NCI-H2196 treated with DMSO at 0.1 percent for 48 hours (cell line): ENCODE measurements at regions not wholly inside any gene's neighbourhood (a gene's known extent, or its start where the extent isn't known, plus 50 kb on each side); places are given as distances from the start of the nearest gene placed in this dataset.
A peak's percentile ranks its signal among the peaks of the same experiment; 100 is the strongest.

Experiments
- DNase-seq: peaks from one replicate; lab custom pipeline; 2025; ENCODE audit not compliant: unreplicated experiment; lab: John Stamatoyannopoulos, UW

DNA sequence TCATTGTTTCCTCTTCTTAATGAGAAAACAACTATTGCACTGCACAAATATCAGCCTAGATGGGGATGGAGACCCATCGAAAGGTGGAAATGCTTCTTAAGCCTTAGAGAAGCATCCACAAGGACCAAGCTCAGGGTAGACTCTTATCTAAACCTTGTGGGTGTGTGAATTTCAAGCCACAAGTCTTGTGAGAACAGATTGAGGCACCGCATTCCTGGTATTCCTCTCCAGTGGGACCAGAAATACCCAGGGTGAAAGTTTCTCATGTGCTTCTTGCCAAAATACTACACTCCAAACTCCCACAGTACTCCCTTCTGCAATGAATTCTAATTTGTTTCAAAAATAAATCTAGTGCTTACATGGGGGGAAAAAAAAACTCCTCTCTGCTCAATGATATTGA, 375.6 kb downstream of the PDGFC start:
- no peak for DNase-seq

DNA sequence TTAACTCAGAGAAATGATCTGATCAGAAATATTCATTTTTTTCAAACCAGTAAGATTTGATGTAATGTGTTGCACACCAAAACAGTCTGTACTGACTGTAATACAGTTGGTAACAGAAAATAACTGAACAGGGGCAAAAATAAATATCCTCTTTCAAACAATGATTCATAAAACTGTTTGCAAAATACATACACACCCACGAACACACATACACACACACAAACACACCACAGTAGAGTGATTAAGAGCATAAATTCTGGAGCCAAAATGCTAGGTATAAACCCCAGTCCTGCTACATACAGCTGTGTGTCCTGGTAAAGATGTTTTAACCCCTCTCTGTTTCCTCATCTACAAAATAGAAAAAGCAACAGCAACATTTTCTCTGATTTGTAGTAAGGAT, 376.6 kb downstream of the PDGFC start:
- no peak for DNase-seq

DNA sequence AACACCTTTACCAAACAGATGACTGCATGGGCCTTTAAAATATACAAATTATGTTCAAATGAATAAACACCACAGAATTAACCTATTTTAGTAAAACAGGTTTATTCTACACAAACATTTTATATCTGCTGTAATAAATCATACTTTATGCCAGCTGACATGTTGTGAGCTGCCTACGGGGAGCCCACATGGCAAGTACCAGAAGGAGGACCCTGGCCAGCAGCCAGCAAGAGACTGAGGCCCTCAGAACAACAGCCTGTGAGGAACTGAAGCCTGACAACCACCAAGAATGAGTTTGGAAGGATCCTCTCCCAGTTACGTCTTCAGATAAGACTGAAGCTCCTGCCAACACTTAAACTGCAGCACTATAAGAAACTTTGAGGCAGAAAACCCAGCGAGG, 377.0 kb downstream of the PDGFC start:
- no peak for DNase-seq

DNA sequence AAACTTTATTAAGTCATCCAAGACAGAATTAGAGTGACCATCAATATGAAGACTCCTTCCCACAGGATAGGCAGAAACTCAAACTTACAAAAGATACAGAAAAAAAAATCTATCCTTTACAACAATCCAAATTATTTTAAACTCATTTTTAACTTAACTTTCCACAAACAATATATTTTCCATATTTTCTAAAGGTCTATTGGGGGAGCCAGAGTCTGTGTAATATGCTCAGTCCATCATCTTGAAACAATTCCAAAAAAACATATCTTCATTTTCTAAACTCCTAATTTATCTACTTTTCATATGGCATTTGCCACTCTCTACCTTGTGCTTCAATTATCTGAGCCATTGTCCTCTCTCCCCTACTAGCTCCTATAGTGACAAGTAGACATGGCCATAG, 378.1 kb downstream of the PDGFC start:
- no peak for DNase-seq

DNA sequence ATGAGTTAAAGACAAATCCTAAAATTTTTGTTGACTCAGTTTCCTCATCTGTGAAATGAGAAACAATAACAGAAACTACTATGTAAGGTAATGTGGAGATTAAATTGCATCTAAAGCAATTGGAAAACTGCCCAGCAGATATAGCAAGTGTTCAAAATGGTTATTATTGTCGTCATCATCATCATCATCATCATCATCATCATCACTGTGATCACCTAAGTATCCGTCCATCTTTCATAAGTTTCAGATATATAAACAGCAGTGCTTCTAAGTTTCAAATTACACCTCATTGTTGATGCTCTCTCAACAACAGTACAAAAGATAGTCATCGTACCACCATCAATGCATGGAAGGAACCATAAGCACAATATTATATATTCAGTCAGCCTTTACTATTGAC, 379.9 kb downstream of the PDGFC start:
- no peak for DNase-seq

DNA sequence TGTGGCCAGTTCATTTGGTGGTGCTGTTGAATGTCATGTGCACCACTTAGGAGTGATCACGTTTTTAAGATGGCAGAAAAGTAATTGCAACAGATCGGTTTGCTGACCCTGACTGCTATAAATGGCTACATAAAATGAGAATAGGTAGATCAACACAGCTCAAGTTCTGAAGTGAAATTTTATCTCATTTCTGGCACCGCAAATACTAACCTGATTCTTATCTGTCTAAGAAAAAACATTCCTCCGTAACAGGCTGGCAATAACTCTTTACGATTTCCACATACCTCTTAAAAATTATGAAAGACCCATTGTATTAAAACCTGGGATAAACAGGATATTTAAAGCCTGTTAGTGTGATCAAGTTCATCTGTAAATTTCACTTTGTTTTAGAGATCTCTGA, 387.5 kb downstream of the PDGFC start:
- peak; percentile 24 for DNase-seq

DNA sequence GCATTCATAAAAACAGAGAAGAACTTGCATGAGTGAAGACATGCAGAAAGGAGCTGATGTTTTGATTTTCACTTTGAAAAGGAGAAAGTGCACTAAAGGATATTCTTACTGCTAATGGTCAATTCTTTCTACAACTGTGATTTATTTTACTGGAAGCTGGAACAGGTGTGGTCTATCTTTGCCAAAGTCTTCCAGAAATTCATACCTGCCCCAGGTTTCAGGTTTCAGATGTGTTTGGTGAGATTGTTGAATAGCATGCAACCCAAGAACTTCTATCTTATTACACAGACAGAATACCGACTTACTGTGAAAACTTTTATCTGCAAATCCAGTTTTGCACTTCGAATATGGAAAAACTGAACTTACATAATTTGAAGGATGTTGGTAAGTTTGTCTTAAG, 388.3 kb downstream of the PDGFC start:
- DNase-seq = no peak

DNA sequence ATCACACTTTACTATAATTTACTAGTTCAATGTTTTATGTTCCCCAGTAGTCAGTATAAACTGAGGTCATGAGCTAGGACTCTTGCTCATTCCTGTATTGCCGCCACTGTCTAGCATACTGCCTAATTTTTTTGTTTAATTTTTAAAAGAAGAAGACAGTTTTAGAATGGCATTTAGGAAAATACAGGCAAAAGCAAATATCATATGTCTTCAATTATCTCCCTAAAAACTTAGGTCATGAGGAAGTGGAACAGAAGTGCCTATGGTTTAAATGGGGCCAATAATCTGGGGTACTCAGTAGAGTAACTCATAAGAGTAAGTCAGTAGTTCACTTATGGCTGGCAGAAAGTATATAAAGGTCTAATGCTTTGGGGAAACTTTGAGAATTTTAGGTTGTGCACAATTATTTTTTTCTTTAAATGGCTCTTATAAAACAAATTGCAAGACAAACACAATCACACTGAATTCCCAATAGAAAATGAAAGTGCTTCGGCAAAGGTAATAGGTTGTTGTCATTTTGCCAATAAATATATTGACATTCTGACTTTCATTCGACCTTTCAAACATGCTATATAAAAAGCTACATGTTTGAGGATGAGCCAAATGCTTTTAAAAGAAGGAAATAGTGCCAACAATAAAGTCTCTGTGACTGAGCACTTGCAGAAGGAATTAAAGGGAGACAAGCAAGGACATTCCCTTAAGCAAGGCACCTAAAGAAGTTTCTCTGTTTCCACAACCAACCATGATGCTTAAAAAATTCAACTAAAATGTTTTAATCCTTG, 390.1 kb downstream of the PDGFC start:
- no peak for DNase-seq

DNA sequence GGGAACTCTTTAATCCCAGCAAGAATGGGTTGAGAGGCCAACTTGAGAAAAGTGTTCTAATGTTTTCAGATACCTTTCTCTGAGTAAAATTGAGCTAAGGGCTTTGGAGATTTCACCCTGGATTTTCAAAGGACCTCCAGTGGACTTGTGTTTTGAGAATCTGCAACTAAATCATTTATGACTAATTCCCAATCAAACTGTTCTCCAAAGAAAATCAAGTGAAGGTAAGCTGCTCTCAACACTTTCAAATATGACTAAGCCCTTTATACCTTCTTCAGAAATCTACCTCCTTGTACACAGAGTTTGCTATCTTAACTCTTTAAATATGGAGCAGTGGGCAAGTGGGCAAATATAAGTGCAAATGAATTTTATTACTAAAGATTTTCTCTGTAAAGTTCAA, 392.9 kb downstream of the PDGFC start:
- DNase-seq = no peak

DNA sequence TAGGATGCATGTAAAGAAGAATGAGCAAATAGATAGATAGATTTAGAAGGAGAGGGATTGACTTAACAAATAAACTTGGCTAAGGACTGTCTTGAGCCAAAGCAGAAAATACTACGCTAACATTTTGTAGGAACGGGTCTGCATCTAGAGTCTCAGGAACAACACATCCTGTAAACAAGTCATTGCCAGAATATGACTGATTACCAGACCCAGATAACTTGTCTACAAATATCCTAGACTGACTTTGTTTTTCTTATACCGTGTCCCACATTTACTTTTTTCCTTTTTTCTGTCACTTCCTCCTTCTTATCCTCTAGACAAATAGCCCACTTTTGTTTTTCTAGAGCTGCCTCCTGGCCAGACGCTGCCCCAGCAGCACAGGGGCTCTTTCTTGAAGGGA, 393.6 kb downstream of the PDGFC start:
- DNase-seq = no peak

DNA sequence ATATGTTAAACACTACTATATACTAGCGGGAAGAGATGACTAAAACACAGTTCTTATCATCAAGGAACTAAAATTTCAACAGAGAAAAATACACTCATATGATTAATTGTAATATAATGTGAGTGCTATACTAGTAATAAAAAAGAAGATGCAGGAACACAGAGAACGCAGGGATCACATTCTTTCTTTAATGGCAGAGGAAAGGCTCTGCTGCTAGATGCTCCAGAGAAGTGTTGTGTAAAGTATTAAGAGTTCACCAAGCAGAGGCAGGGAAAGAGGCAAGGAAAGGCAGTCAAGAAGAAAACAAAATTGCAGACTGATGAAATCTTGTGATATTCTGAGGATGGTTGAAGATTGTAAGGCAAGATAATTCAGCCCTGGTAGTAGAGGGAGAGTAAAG, 394.7 kb downstream of the PDGFC start:
- no peak for DNase-seq

DNA sequence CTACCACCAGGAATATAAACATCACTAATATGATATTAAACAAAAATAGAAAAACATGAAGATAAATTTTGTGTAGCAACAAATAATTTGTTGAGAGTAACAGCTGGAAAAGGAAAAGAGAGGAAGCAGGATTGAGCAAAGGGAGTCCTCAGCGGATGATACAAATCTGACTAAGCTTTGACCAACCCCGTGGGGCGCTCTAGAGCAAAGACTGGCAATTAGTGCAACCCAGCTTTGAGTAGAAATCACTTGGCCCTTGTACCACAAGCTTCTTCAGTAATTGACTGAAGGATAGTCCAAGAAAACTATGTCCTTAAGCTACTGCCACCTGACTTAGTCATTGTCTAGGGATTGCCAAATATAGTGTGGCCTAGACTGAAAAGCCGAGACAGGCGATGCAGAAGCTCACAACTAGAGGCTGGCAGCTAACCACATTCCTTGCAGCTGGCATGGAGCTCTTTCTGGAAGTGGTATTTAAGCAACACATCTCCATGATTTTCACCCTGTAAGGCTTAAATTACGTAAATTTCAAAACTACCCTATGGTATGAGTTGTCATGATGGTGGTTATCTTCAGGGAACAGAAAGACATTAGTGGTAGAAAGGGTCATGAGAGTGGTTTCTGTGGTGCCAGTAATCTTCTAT, 396.0 kb downstream of the PDGFC start:
- no peak for DNase-seq

DNA sequence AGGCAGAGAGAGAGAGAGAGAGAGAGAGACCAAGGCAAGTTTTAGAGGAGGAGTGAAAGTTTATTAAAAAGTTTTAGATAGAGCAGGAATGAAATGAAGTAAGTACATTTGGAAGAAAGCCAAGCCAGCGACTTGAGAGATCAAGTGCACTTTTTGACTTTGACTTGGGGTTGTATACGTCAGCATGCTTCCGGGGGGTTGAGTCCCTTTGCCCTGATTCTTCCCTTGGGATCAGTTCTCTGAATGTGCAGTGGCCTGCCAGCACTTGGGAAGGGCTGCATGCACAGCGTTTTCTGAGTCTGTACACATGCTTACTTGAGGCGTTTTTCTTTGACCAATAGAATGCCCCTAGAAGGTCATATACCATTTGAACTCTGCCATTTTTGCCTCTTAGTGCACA, 400.5 kb downstream of the PDGFC start:
- DNase-seq = no peak

DNA sequence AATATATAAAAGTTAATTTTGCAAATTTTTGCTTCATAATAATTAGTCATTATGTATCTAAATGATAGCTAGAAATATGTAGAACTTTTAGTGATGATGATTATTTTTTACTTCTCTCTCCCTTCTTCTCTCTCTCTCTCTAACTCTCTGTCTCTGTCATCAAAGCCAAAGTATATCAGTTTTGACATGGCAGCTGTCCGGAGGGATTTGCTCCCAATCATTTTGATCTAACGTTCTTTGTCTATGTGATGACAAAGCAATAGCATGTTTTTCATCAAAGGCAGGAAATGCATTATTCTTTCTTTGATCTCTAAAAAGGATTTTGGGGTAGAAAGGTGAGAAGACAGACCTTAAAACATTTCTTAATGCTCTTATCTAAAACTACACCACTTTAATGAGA, 402.1 kb downstream of the PDGFC start:
- no peak for DNase-seq

DNA sequence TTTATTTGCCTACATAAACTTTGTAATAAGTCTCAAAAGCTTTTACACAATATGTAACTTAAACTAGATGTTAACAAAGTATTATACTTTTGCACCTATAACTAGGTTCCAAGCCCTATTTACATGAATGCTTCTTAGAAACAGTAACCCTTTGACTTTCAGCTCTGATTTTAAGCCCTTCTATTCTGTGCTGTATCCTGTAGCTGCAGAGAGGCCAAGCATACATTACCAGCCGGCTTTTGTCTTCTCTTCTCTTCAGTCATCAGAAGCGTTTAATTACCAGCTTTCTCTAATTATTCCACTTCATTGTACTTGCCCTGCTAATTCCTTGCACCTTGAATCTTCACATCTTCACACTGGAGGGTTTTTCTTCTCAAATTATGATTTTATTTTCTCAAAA, 403.1 kb downstream of the PDGFC start:
- DNase-seq = no peak

DNA sequence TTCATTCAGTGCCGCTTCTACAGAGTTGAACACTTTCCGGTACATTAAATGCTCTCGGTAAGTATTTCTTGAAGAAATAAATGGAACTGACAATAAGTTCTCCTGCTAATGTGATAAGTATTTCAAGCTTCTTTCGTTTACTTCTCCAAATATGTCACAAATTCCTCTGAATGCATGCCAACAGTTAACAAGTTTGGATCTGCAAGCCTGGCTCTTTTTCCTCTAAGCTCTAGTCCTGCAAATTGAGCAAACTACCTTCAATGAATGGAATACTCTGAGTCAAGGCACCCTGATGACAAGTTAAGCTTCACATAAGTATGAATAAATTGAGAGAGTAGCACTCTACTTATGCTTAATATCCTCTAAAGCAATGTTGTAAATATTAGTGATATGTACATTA, 403.6 kb downstream of the PDGFC start:
- DNase-seq = no peak

DNA sequence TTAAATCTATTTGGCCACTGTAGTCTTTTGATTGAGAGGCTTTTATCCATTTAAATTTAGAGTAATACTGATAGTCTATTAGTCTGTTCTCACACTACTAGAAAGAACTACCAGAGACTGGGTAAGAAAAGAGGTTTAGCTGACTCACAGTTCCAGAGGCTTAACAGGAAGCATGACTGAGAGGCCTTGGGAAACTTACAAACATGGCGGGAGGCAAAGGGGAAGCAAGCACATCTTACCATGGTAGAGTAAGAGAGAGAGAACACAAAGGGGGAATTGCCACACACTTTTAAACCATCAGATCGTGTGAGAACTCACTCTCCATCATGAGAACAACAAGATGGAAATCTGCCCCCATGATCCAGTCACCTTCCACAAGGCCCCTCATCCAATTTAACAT, 410.9 kb downstream of the PDGFC start:
- no peak for DNase-seq

DNA sequence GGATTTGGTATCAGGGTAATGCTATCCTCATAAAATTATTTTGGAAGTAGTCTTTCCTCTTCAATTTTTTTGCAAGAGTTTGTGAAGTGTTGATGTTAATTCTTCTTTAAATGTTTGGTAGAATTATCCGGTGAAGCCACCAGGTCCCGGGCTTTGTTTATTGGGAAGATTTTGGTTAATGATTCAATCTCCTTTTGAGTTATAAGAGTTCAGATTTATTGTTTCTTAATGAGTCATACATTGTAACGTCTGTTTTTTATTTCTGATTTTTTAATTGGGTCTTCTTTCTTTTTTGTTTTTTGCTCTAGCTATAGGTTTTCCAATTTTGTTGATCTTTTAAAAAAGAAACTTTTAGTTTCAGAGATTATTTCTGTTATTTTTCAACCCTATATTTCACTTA, 412.3 kb downstream of the PDGFC start:
- no peak for DNase-seq

DNA sequence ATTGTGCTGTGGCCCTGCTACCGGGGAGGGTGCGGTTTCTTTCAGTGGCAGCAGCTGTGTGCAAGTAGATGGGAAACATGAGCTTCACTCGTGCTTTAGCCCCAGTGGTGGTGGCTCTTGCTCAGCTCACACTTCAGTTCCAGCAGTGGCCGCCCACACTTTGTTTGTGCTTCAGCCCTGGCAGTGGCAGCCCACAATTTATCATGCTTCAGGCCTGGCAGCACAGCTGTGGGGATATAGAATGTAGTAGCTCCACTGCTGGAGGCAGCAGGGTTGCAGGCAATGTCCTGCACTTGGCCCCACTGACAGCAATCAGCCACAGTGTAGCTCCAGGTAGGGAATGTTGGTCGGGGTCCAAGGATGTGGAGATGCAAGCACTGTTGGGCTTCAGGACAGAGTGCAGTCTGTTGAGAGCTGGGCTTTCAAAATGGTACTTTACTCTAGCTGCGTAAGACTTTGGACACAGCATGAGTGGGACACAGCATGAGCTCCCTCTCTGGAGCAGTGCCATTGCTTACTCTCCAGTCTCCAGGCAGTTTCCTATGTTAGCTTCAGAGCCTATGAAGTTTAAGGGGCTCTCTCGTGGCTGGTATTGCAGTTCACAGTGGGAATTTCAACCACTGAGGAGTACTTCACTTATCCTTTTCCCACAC, 413.1 kb downstream of the PDGFC start:
- DNase-seq = no peak

DNA sequence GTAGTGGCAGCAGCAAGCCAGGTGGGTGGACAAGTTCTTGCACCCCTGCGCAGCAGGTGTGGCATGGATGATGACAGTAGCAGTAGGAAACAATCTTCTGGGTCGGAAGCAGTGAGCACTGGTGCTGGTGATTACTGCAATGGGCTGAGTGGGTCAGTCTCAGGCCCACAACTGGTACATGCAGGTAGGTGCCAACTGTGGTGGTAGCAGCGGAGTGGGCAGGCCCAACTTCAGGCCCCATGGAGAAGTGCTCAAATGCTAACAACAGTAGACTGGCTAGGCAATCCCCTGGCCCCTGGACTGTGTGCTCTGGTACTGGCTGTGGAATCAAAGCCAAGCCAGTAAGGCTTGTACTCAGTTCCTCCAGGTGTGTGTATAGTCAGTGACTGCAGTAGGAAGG, 413.7 kb downstream of the PDGFC start:
- DNase-seq = no peak

DNA sequence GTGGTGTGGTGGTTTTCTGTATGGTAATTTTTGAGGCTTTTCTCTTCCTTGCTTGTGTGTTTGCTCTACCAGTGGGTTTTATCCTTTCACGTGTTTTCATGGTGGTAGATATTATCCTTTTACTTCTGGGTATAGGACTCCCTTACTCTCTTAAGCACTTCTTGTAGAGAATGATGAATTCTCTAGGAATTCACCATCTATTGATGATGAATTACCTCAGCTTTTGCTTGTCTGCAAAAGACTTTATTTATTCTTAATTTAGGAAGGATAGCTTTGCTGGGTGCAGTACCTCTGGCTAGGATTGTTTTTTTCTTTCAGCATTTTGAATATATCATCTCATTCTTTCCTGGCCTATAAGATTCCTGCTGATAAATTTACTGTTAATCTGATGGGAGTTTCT, 415.3 kb downstream of the PDGFC start:
- DNase-seq = no peak

DNA sequence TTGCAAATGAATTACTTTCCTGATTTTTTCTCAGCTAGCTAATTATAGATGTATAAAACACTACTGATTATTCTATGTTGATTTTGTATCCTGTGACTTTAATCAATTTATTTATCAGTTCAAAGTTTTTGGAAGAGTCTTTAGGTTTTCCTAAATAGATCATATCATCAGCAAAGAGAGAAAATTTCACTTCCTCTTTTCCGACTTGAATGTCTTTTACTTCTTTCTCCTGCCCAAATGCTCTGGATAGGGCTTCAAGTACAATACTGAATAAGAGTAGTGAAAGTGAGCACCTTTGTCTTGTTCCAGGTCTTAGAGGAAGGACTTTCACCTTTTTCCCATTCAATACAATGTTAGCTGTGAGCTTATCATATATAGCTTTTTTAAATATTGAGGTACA, 417.9 kb downstream of the PDGFC start:
- no peak for DNase-seq

DNA sequence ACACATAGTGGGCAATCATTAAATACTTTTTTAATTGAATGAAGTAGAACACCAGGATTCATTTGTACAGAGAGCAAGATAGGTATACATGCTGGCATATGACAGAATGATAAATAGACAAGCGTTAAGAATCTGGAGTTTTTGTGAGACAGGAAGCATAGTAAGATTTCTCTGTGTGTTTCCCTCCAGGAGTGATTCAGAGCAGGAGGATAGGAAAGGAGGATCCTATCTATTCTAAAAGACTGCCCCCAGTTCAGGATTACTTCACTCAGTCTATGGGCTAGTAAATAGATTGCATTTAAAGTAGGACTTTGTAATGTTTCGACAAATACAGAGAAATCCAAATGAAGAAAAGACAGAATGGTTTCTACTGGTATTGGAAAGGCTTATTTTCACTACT, 423.7 kb downstream of the PDGFC start:
- DNase-seq = no peak
